Endothelial cell of umbilical vein (primary cell): ENCODE measurements at regions not wholly inside any gene's neighbourhood (a gene's known extent, or its start where the extent isn't known, plus 50 kb on each side); places are given as distances from the start of the nearest gene placed in this dataset.

Experiments used
- BruUV-seq: library from RNA; stranded (reverse); fragments of 400-500 nt; replicated peaks from 2 replicates; lab custom pipeline; 2021; lab: Mats Ljungman, UMichigan
- CTCF ChIA-PET: fragments of 300-600, 350-600 bp; sonication (Branson Sonifier 250); formaldehyde crosslinking; loops from one replicate; lab custom pipeline; 2021; ENCODE audit warnings: antibody characterized with exemption, inconsistent platforms; lab: Charles Lee
- POLR2A ChIA-PET: fragments of 300-600, 350-600 bp; sonication (Branson Sonifier 250); formaldehyde crosslinking; loops from one replicate; lab custom pipeline; 2021; ENCODE audit warnings: antibody characterized with exemption, inconsistent platforms; lab: Charles Lee
- DNase-seq: peaks from one replicate; pipeline ENCODE4 v3.0.0-alpha.2; 2011; ENCODE audit warnings: low read depth, low spot score
- FAIRE-seq: peaks from 2 replicates; lab custom pipeline; 2011; peaks lifted over from hg19 to GRCh38; lab: Jason Lieb, UNC
- H2AFZ ChIP-seq: 2 replicates; pipeline ENCODE4 v1.6.0; 2012; ENCODE audit warnings: low read depth, low read length, control low read depth, inconsistent platforms
- H3K27ac ChIP-seq: 2 replicates; pipeline ENCODE4 v1.5.1; 2011; ENCODE audit warnings: low read depth, mild to moderate bottlenecking, control low read depth, low read length, moderate library complexity; ENCODE audit not compliant: insufficient read depth
- H3K27me3 ChIP-seq, 2 experiments: 2 replicates each; pipeline versions ENCODE4 v1.6.0 to v1.6.1; 2011; ENCODE audit warnings: low read length in 2 of 2, mixed read lengths in 1 of 2; ENCODE audit not compliant: control insufficient read depth in 2 of 2, insufficient read depth in 2 of 2
- H3K36me3 ChIP-seq, 2 experiments: 2 replicates in 1 of 2; 3 replicates in 1 of 2; pipeline ENCODE4 v1.5.1; 2011; ENCODE audit warnings: low read length in 2 of 2, mild to moderate bottlenecking in 1 of 2, moderate library complexity in 1 of 2; ENCODE audit not compliant: control insufficient read depth in 2 of 2, insufficient read depth in 2 of 2; ENCODE audit errors: extremely low read depth in 1 of 2
- H3K4me1 ChIP-seq: 3 replicates; pipeline ENCODE4 v1.5.1; 2011; ENCODE audit warnings: mild to moderate bottlenecking, low read length; ENCODE audit not compliant: control insufficient read depth, insufficient read depth; ENCODE audit errors: extremely low read depth
- H3K4me2 ChIP-seq: 2 replicates; pipeline ENCODE4 v1.6.1; 2011; ENCODE audit warnings: low read length, control low read depth, mixed read lengths; ENCODE audit not compliant: insufficient read depth
- H3K4me3 ChIP-seq, 3 experiments: fragments of 200-600 bp in 1 of 3; sonication (generic), shearing (Covaris generic) in 1 of 3; replicated peaks in 1 of 3; 2 replicates each; pipeline ENCODE4 v1.5.1; 2011 to 2016; ENCODE audit warnings: control low read depth in 3 of 3, low read length in 3 of 3, mild to moderate bottlenecking in 2 of 3, inconsistent platforms in 1 of 3, low read depth in 1 of 3, moderate library complexity in 1 of 3; ENCODE audit not compliant: insufficient read depth in 1 of 3
- H3K79me2 ChIP-seq: 2 replicates; pipeline ENCODE4 v1.6.0; 2012; ENCODE audit warnings: low read length, inconsistent platforms; ENCODE audit not compliant: control insufficient read depth, insufficient read depth
- H3K9ac ChIP-seq: replicated peaks from 2 replicates; pipeline ENCODE3; 2011; ENCODE audit warnings: low read length, control low read depth; ENCODE audit not compliant: insufficient read depth; ENCODE audit errors: extremely low read depth
- H3K9me1 ChIP-seq: replicated peaks from 3 replicates; pipeline ENCODE4 v1.6.0; 2011; ENCODE audit warnings: mild to moderate bottlenecking, low read length; ENCODE audit not compliant: control insufficient read depth, insufficient read depth; ENCODE audit errors: extremely low read depth
- H3K9me3 ChIP-seq: replicated peaks from 2 replicates; pipeline ENCODE4 v1.5.1; 2012; ENCODE audit warnings: low read length, inconsistent platforms; ENCODE audit not compliant: control insufficient read depth, insufficient read depth
- H4K20me1 ChIP-seq: replicated peaks from 2 replicates; pipeline ENCODE3; 2011; ENCODE audit warnings: mild to moderate bottlenecking, low read length; ENCODE audit not compliant: control insufficient read depth, insufficient read depth; ENCODE audit errors: extremely low read depth
- CTCF ChIP-seq, 2 donors: IDR thresholded peaks; 1 replicate in 1 of 2; 2 replicates in 1 of 2; pipeline ENCODE4 v1.5.1; 2011; ENCODE audit warnings: low read length in 2 of 2, mild to moderate bottlenecking in 2 of 2, moderate library complexity in 2 of 2, control low read depth in 1 of 2, inconsistent platforms in 1 of 2, low read depth in 1 of 2; ENCODE audit not compliant: insufficient read depth in 1 of 2; ENCODE audit errors: extremely low read depth in 1 of 2
- EZH2 ChIP-seq: IDR thresholded peaks from 2 replicates; pipeline ENCODE4 v1.6.1; 2012; ENCODE audit warnings: borderline replicate concordance, low read depth, mild to moderate bottlenecking, moderate library complexity, low read length, inconsistent platforms; ENCODE audit not compliant: severe bottlenecking
- FOS ChIP-seq: IDR thresholded peaks from 2 replicates; pipeline ENCODE4 v1.6.1; 2011; ENCODE audit warnings: mild to moderate bottlenecking, low read length, moderate library complexity, borderline replicate concordance; ENCODE audit not compliant: insufficient read depth
- GATA2 ChIP-seq: IDR thresholded peaks from 2 replicates; pipeline ENCODE4 v1.7.0; 2011; ENCODE audit warnings: low read depth, mild to moderate bottlenecking, moderate library complexity, mixed read lengths, low read length; ENCODE audit not compliant: insufficient read length, insufficient read depth
- JUN ChIP-seq: IDR thresholded peaks from 2 replicates; pipeline ENCODE4 v1.6.1; 2011; ENCODE audit warnings: borderline replicate concordance, low read depth; ENCODE audit not compliant: insufficient read length, insufficient read depth
- MAX ChIP-seq: IDR thresholded peaks from 2 replicates; pipeline ENCODE4 v1.6.1; 2011; ENCODE audit not compliant: insufficient read depth, insufficient read length
- MYC ChIP-seq: IDR thresholded peaks from one replicate; pipeline ENCODE4 v1.6.1; 2011; ENCODE audit warnings: mild to moderate bottlenecking, low read depth, low read length
- POLR2A ChIP-seq: IDR thresholded peaks from 2 replicates; pipeline ENCODE4 v1.6.1; 2012; ENCODE audit warnings: low read depth, mild to moderate bottlenecking, control low read depth, low read length
- POLR2AphosphoS5 ChIP-seq: IDR thresholded peaks from 2 replicates; pipeline ENCODE4 v1.6.1; 2012; ENCODE audit warnings: low read depth, mild to moderate bottlenecking, control low read depth, low read length, moderate library complexity; ENCODE audit not compliant: insufficient read depth
- dilution Hi-C: fragments of 300-500 bp; cut with MboI; formaldehyde crosslinking; loops from one replicate; pipeline ENCODE4 v1.15.0; 2019; ENCODE audit warnings: low sequenced_read_pairs; ENCODE audit not compliant: extremely low pct_ligation_motif_present
- intact Hi-C: fragments of 100-400 bp; cut with micrococcal nuclease; formaldehyde crosslinking; loops from one replicate; pipeline ENCODE4 v1.10.0; 2022

GRCh38 chrX:865422-865821, 234.8 kb downstream of the SHOX start:
- Histone ChIP-seq H3K9ac (no peak overlapping the region), H3K36me3 (no peaks in the 10 kb centered on the region), H3K79me2 (no peaks in the 10 kb centered on the region), H3K27ac (no peak overlapping the region), H3K9me3 (peaks cover 3% of the 10 kb centered on the region), H3K4me2 (no peak overlapping the region), H3K9me1 (no peaks in the 10 kb centered on the region), H3K4me3 (no peak overlapping the region), H3K27me3 (no peaks in the 10 kb centered on the region), H4K20me1 (no peaks in the 10 kb centered on the region), H3K4me1 (no peaks in the 10 kb centered on the region), H2AFZ (no peak overlapping the region)
- intact Hi-C loops (no loop called here), dilution Hi-C loops (no loop called here)
- FAIRE-seq (no peak), DNase-seq (no peak)
- TF ChIP-seq EZH2 (no peak), CTCF (IDR thresholded peaks at IDR 0.05; ENCODE audit: extremely low read depth in 1 of 2, insufficient read depth in 1 of 2, low read depth in 1 of 2, low read length in 2 of 2) (no peak), POLR2AphosphoS5 (no peak), FOS (no peak), POLR2A (no peak), MAX (no peak), MYC (no peak), JUN (no peak), GATA2 (no peak)
- CTCF ChIA-PET: no interaction called here
- no TSS peak for BruUV-seq
- POLR2A ChIA-PET: no interaction called here
